ENCODE measurements at regions not wholly inside any gene's neighbourhood (a gene's known extent, or its start where the extent isn't known, plus 50 kb on each side); places are given as distances from the start of the nearest gene placed in this dataset.

GRCh38 chr13:87778128-87778527 lies 107.0 kb downstream of the SLITRK5 start:
- Histone ChIP-seq H2BK12ac (ENCODE audit: low read length) (no peak overlapping the region), H2BK5ac (ENCODE audit: low read depth, low read length, poor library complexity) (no peak overlapping the region), H3K36me3 (ENCODE audit: control insufficient read depth in 1 of 2, insufficient read depth in 2 of 2, low read length in 2 of 2) (no peaks in the 10 kb centered on the region), H2AFZ (ENCODE audit: insufficient read depth, low read length, poor library complexity) (no peak overlapping the region), H3K79me1 (ENCODE audit: low read length) (no peaks in the 10 kb centered on the region), H3K4me3 (ENCODE audit: low read depth, low read length) (no peak overlapping the region), H3K18ac (ENCODE audit: low read length) (no peak overlapping the region), H4K91ac (ENCODE audit: low read depth, low read length) (no peak overlapping the region), H3K79me2 (ENCODE audit: control insufficient read depth, insufficient read depth, low read length, poor library complexity) (no peaks in the 10 kb centered on the region), H3K4ac (ENCODE audit: low read depth, low read length) (no peak overlapping the region), H3K9me3 (ENCODE audit: insufficient read depth, low read depth, low read length) (no peaks in the 10 kb centered on the region), H3K4me2 (ENCODE audit: low read length) (no peak overlapping the region), H3K23ac (ENCODE audit: low read length) (no peak overlapping the region), H3K27me3 (ENCODE audit: insufficient read depth, low read length) (no peaks in the 10 kb centered on the region), H4K12ac (ENCODE audit: low read depth, low read length) (no peak overlapping the region), H3K4me1 (ENCODE audit: control insufficient read depth in 1 of 2, insufficient read depth in 2 of 2, low read length in 2 of 2) (no peaks in the 10 kb centered on the region), H4K8ac (ENCODE audit: low read depth, low read length) (no peak overlapping the region), H3K9ac (ENCODE audit: low read length) (no peak overlapping the region), H3K27ac (ENCODE audit: low read depth, low read length) (no peak overlapping the region), H2AK5ac (ENCODE audit: low read length) (no peak overlapping the region), H2BK120ac (ENCODE audit: insufficient read depth, low read length, poor library complexity) (no peak overlapping the region), H3K14ac (ENCODE audit: low read length) (no peak overlapping the region)
- DNase-seq: no peak
- WGBS (ENCODE audit: extremely low coverage, insufficient coverage, insufficient read length): no CpG with 5 or more reads among the region's 3 CpGs

- H2AK5ac ChIP-seq (ENCODE audit: low read length): no peak overlapping the region
- no peaks in the 10 kb centered on the region for H3K79me1 ChIP-seq (ENCODE audit: low read length)
- H4K12ac ChIP-seq (ENCODE audit: low read depth, low read length): no peak overlapping the region
- H3K4me1 ChIP-seq (ENCODE audit: control insufficient read depth in 1 of 2, insufficient read depth in 2 of 2, low read length in 2 of 2): no peaks in the 10 kb centered on the region
- H4K91ac ChIP-seq (ENCODE audit: low read depth, low read length): no peak overlapping the region
- no peaks in the 10 kb centered on the region for H3K9me3 ChIP-seq (ENCODE audit: insufficient read depth, low read depth, low read length)
- H3K36me3 ChIP-seq (ENCODE audit: control insufficient read depth in 1 of 2, insufficient read depth in 2 of 2, low read length in 2 of 2): no peaks in the 10 kb centered on the region
- H4K8ac ChIP-seq (ENCODE audit: low read depth, low read length): no peak overlapping the region
- no peak overlapping the region for H3K9ac ChIP-seq (ENCODE audit: low read length)
- DNase-seq: no peak
- H3K27ac ChIP-seq (ENCODE audit: low read depth, low read length): no peak overlapping the region
- H2BK5ac ChIP-seq (ENCODE audit: low read depth, low read length, poor library complexity): no peak overlapping the region
- H3K4me3 ChIP-seq (ENCODE audit: low read depth, low read length): no peak overlapping the region
- H3K79me2 ChIP-seq (ENCODE audit: control insufficient read depth, insufficient read depth, low read length, poor library complexity): no peaks in the 10 kb centered on the region
- no peak overlapping the region for H2BK120ac ChIP-seq (ENCODE audit: insufficient read depth, low read length, poor library complexity)
- H3K27me3 ChIP-seq (ENCODE audit: insufficient read depth, low read length): no peaks in the 10 kb centered on the region
- no CpG with 5 or more reads among the region's 1 CpG for WGBS (ENCODE audit: extremely low coverage, insufficient coverage, insufficient read length)
- no peak overlapping the region for H3K4ac ChIP-seq (ENCODE audit: low read depth, low read length)
- no peak overlapping the region for H3K18ac ChIP-seq (ENCODE audit: low read length)
- H2AFZ ChIP-seq (ENCODE audit: insufficient read depth, low read length, poor library complexity): no peak overlapping the region
- no peak overlapping the region for H3K23ac ChIP-seq (ENCODE audit: low read length)
- no peak overlapping the region for H2BK12ac ChIP-seq (ENCODE audit: low read length)
- no peak overlapping the region for H3K4me2 ChIP-seq (ENCODE audit: low read length)
- H3K14ac ChIP-seq (ENCODE audit: low read length): no peak overlapping the region
Observed at GRCh38 chr13:87779426-87779825, 108.3 kb downstream of the SLITRK5 start.

- H3K18ac ChIP-seq (ENCODE audit: low read length): no peak overlapping the region
- H3K4me2 ChIP-seq (ENCODE audit: low read length): no peak overlapping the region
Observed at GRCh38 chr13:87783366-87783765, 112.2 kb downstream of the SLITRK5 start.

GRCh38 chr13:87788363-87788762 lies 117.2 kb downstream of the SLITRK5 start:
- Histone ChIP-seq H4K12ac (ENCODE audit: low read depth, low read length) (no peak overlapping the region), H3K79me2 (ENCODE audit: control insufficient read depth, insufficient read depth, low read length, poor library complexity) (no peaks in the 10 kb centered on the region), H3K4ac (ENCODE audit: low read depth, low read length) (no peak overlapping the region), H3K4me1 (ENCODE audit: control insufficient read depth in 1 of 2, insufficient read depth in 2 of 2, low read length in 2 of 2) (no peaks in the 10 kb centered on the region), H2BK12ac (ENCODE audit: low read length) (no peak overlapping the region), H3K27ac (ENCODE audit: low read depth, low read length) (no peak overlapping the region), H3K36me3 (ENCODE audit: control insufficient read depth in 1 of 2, insufficient read depth in 2 of 2, low read length in 2 of 2) (no peaks in the 10 kb centered on the region), H2BK5ac (ENCODE audit: low read depth, low read length, poor library complexity) (no peak overlapping the region), H2BK120ac (ENCODE audit: insufficient read depth, low read length, poor library complexity) (no peak overlapping the region), H3K18ac (ENCODE audit: low read length) (no peak overlapping the region), H3K23ac (ENCODE audit: low read length) (no peak overlapping the region), H4K91ac (ENCODE audit: low read depth, low read length) (no peak overlapping the region), H3K27me3 (ENCODE audit: insufficient read depth, low read length) (no peaks in the 10 kb centered on the region), H3K79me1 (ENCODE audit: low read length) (no peaks in the 10 kb centered on the region), H3K4me3 (ENCODE audit: low read depth, low read length) (no peak overlapping the region), H4K8ac (ENCODE audit: low read depth, low read length) (no peak overlapping the region), H3K9ac (ENCODE audit: low read length) (no peak overlapping the region), H3K14ac (ENCODE audit: low read length) (no peak overlapping the region), H2AK5ac (ENCODE audit: low read length) (no peak overlapping the region), H3K4me2 (ENCODE audit: low read length) (no peak overlapping the region), H2AFZ (ENCODE audit: insufficient read depth, low read length, poor library complexity) (no peak overlapping the region), H3K9me3 (ENCODE audit: insufficient read depth, low read depth, low read length) (no peaks in the 10 kb centered on the region)
- no peak for DNase-seq
- WGBS (ENCODE audit: extremely low coverage, insufficient coverage, insufficient read length): no CpG with 5 or more reads among the region's 4 CpGs

More at GRCh38 chr13:87783366-87783765, 112.2 kb downstream of the SLITRK5 start:
- H4K8ac ChIP-seq (ENCODE audit: low read depth, low read length): no peak overlapping the region
- H3K4me1 ChIP-seq (ENCODE audit: control insufficient read depth in 1 of 2, insufficient read depth in 2 of 2, low read length in 2 of 2): no peaks in the 10 kb centered on the region
- H4K12ac ChIP-seq (ENCODE audit: low read depth, low read length): no peak overlapping the region
- no CpG with 5 or more reads among the region's 5 CpGs for WGBS (ENCODE audit: extremely low coverage, insufficient coverage, insufficient read length)
- no peak overlapping the region for H2AFZ ChIP-seq (ENCODE audit: insufficient read depth, low read length, poor library complexity)
- no peaks in the 10 kb centered on the region for H3K36me3 ChIP-seq (ENCODE audit: control insufficient read depth in 1 of 2, insufficient read depth in 2 of 2, low read length in 2 of 2)
- no peaks in the 10 kb centered on the region for H3K9me3 ChIP-seq (ENCODE audit: insufficient read depth, low read depth, low read length)
- H3K4me3 ChIP-seq (ENCODE audit: low read depth, low read length): no peak overlapping the region
- H2BK120ac ChIP-seq (ENCODE audit: insufficient read depth, low read length, poor library complexity): no peak overlapping the region
- H3K4ac ChIP-seq (ENCODE audit: low read depth, low read length): no peak overlapping the region
- no peak overlapping the region for H2AK5ac ChIP-seq (ENCODE audit: low read length)
- H3K14ac ChIP-seq (ENCODE audit: low read length): no peak overlapping the region
- no peak overlapping the region for H3K27ac ChIP-seq (ENCODE audit: low read depth, low read length)
- no peaks in the 10 kb centered on the region for H3K79me1 ChIP-seq (ENCODE audit: low read length)
- H2BK5ac ChIP-seq (ENCODE audit: low read depth, low read length, poor library complexity): no peak overlapping the region
- H3K27me3 ChIP-seq (ENCODE audit: insufficient read depth, low read length): no peaks in the 10 kb centered on the region
- H4K91ac ChIP-seq (ENCODE audit: low read depth, low read length): no peak overlapping the region
- H2BK12ac ChIP-seq (ENCODE audit: low read length): no peak overlapping the region
- no peak for DNase-seq
- no peak overlapping the region for H3K23ac ChIP-seq (ENCODE audit: low read length)
- no peak overlapping the region for H3K9ac ChIP-seq (ENCODE audit: low read length)
- no peaks in the 10 kb centered on the region for H3K79me2 ChIP-seq (ENCODE audit: control insufficient read depth, insufficient read depth, low read length, poor library complexity)

Measured in trophoblast cell (in vitro differentiated cells and primary cell).